HG02852 (cell line): ENCODE measurements at regions not wholly inside any gene's neighbourhood (a gene's known extent, or its start where the extent isn't known, plus 50 kb on each side); places are given as distances from the start of the nearest gene placed in this dataset.

Source experiments
- ATAC-seq: cut with Tn5 transposase; IDR thresholded peaks from one replicate; pipeline ENCODE4 v1.9.1; 2021; ENCODE audit warnings: mild to moderate bottlenecking, moderate library complexity; ENCODE audit not compliant: unreplicated experiment

- ATAC-seq, result peak; percentile 72
Measured at GRCh38 chr11:134008634-134009071, 51.9 kb upstream of the IGSF9B start.

- no peak for ATAC-seq
Measured at GRCh38 chr11:134013518-134013917, 55.4 kb upstream of the JAM3 start.

GRCh38 chr11:134014511-134014910, 54.4 kb upstream of the JAM3 start:
- no peak for ATAC-seq

- no peak for ATAC-seq
Measured at GRCh38 chr11:134015556-134015955, 53.3 kb upstream of the JAM3 start.

GRCh38 chr11:134017511-134018430, 51.1 kb upstream of the JAM3 start:
- no peak for ATAC-seq
